ENCODE measurements at regions not wholly inside any gene's neighbourhood (a gene's known extent, or its start where the extent isn't known, plus 50 kb on each side); places are given as distances from the start of the nearest gene placed in this dataset.

DNA sequence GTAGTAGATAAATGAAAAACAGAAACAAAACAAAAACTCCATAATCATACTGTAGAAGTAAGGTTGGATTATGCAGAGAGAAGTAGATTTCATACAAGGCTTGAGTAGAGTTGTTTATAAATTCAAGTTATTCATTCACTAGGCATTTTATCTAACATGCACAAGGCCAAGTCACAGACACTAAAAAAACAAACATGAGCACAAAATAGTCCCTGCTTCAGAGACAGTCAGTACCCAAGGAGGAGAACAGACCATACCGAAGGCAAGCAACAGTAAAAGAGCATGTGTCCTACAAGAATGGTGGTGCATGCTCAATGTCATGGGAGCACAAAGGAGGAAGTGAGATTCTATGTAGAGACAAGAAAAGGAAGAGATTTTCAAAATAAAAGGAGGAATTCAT is 796.5 kb upstream of the LRRC4C start:
- Histone ChIP-seq H3K4me3 (no peak overlapping the region), H3K4me1 (no peaks in the 10 kb centered on the region), H3K27me3 (no peaks in the 10 kb centered on the region), H3K36me3 (no peaks in the 10 kb centered on the region), H3K9me3 (no peaks in the 10 kb centered on the region), H3K27ac (no peak overlapping the region)
- DNase-seq (ENCODE audit: low spot score in 2 of 2) = no peak
- 81% methylated on average over 1 of the region's 1 CpG for WGBS
- no peak for TF ChIP-seq POLR2A (IDR thresholded peaks at IDR 0.05)
- TF ChIP-seq EP300 (IDR thresholded peaks at IDR 0.05) = no peak
- TF ChIP-seq, protein P1, sequence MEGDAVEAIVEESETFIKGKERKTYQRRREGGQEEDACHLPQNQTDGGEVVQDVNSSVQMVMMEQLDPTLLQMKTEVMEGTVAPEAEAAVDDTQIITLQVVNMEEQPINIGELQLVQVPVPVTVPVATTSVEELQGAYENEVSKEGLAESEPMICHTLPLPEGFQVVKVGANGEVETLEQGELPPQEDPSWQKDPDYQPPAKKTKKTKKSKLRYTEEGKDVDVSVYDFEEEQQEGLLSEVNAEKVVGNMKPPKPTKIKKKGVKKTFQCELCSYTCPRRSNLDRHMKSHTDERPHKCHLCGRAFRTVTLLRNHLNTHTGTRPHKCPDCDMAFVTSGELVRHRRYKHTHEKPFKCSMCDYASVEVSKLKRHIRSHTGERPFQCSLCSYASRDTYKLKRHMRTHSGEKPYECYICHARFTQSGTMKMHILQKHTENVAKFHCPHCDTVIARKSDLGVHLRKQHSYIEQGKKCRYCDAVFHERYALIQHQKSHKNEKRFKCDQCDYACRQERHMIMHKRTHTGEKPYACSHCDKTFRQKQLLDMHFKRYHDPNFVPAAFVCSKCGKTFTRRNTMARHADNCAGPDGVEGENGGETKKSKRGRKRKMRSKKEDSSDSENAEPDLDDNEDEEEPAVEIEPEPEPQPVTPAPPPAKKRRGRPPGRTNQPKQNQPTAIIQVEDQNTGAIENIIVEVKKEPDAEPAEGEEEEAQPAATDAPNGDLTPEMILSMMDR (IDR thresholded peaks at IDR 0.05) = no peak
- no peak for TF ChIP-seq POLR2AphosphoS5 (IDR thresholded peaks at IDR 0.05)

DNA sequence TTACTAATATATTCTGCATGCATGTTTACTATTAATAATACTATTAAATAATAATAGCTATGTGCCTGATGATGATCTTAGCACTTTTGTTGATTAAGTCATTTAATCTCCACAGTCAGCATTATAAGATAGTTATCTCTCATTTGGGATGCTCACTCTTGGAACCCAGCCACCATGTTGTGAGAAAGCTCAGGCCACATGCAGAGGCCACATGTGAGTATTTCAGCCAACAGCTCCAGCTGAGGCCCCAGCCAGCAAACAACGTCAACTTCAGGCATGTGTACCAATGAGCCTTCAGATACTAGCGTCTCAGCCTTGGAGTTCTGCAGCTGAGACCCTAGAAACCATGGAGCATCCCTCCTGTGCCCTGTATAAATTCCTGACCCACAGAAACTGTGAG is 798.1 kb upstream of the LRRC4C start:
- H3K27me3 ChIP-seq = no peaks in the 10 kb centered on the region
- no peaks in the 10 kb centered on the region for H3K9me3 ChIP-seq
- no peak for DNase-seq (ENCODE audit: low spot score in 2 of 2)
- WGBS = 39% methylated on average over 2 of the region's 2 CpGs
- H3K4me1 ChIP-seq = no peaks in the 10 kb centered on the region
- no peak overlapping the region for H3K27ac ChIP-seq
- H3K36me3 ChIP-seq = no peaks in the 10 kb centered on the region
- no peak for TF ChIP-seq EP300 (IDR thresholded peaks at IDR 0.05)
- TF ChIP-seq, protein P1 (IDR thresholded peaks at IDR 0.05) = no peak
- no peak for TF ChIP-seq POLR2AphosphoS5 (IDR thresholded peaks at IDR 0.05)
- TF ChIP-seq POLR2A (IDR thresholded peaks at IDR 0.05) = no peak
- H3K4me3 ChIP-seq = no peak overlapping the region

DNA sequence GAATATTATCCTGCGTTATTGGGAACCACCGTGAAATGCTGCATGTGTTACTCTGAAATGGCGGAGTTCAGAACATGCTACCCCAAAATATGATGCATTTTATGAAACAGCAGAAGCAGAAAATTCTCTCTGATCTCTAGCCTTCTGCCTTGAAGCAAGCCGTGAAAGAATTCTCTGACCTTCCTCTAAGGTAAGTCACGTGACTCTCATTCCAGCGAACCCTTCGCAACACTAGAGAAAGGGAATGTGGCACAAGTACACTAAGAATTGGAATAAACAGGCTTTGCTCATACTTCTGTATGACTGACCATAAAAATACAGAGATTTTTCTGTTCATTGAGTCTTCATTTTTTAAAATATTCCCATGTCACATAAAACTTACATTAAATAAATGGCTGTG is 805.6 kb upstream of the LRRC4C start:
- WGBS = 91% methylated on average over 7 of the region's 7 CpGs
- Histone ChIP-seq H3K27ac (no peak overlapping the region), H3K9me3 (no peaks in the 10 kb centered on the region), H3K36me3 (no peaks in the 10 kb centered on the region), H3K4me3 (no peak overlapping the region), H3K27me3 (no peaks in the 10 kb centered on the region), H3K4me1 (no peaks in the 10 kb centered on the region)
- no peak for DNase-seq (ENCODE audit: low spot score in 2 of 2)
- TF ChIP-seq POLR2AphosphoS5 (IDR thresholded peaks at IDR 0.05) (no peak), POLR2A (IDR thresholded peaks at IDR 0.05) (no peak), EP300 (IDR thresholded peaks at IDR 0.05) (no peak)

DNA sequence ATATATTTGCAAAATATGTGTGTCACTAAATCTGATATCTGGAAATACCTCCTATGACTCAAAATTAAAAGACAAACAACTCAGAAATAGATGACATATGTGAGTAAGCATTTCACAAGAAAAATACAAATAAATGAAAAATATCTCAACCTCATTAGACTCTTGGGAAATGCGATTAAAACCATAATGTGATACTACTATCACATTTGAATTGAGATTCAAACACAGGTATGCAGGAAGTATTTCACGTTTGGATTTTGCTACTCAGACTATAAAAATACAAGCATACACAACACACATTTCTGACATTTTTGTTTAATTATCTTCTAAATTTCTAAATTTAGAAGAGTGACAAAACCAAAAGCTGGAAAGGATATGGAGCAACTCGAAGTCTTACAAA is 811.9 kb upstream of the LRRC4C start:
- 38% methylated on average over 3 of the region's 3 CpGs for WGBS
- H3K4me1 ChIP-seq = no peaks in the 10 kb centered on the region
- no peaks in the 10 kb centered on the region for H3K36me3 ChIP-seq
- peaks cover 14% of the 10 kb centered on the region for H3K9me3 ChIP-seq
- H3K27ac ChIP-seq = no peak overlapping the region
- no peak for TF ChIP-seq EP300 (IDR thresholded peaks at IDR 0.05)
- TF ChIP-seq, protein P1 (IDR thresholded peaks at IDR 0.05) = no peak
- DNase-seq (ENCODE audit: low spot score in 2 of 2) = no peak
- H3K27me3 ChIP-seq = no peaks in the 10 kb centered on the region
- H3K4me3 ChIP-seq = no peak overlapping the region

DNA sequence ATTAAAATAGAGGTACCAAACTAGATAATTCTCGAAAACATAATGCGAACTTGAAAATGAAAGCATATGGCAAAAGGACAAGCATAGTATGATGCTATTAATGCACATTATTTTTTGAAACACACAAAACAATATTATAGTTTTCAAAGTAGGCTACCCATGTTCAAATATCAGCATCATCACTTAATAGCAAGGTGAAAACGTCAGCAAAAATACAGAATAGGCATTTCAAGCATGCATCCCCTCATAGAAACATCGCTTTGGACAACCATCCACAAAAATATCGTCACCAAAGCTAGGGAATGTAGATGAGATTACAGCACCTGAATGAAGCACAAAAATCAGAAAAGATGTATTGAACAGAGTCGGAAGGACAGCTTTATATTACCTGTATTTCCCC is 814.5 kb upstream of the LRRC4C start:
- DNase-seq (ENCODE audit: low spot score in 2 of 2) = no peak
- H3K27me3 ChIP-seq = no peaks in the 10 kb centered on the region
- WGBS = 91% methylated on average over 6 of the region's 6 CpGs
- H3K4me1 ChIP-seq = no peaks in the 10 kb centered on the region
- H3K27ac ChIP-seq = no peak overlapping the region
- H3K4me3 ChIP-seq = no peak overlapping the region
- no peaks in the 10 kb centered on the region for H3K36me3 ChIP-seq
- TF ChIP-seq, protein P1 (IDR thresholded peaks at IDR 0.05) = no peak
- TF ChIP-seq POLR2A (IDR thresholded peaks at IDR 0.05) (no peak), POLR2AphosphoS5 (IDR thresholded peaks at IDR 0.05) (no peak), EP300 (IDR thresholded peaks at IDR 0.05) (no peak)
- peaks cover 14% of the 10 kb centered on the region for H3K9me3 ChIP-seq

DNA sequence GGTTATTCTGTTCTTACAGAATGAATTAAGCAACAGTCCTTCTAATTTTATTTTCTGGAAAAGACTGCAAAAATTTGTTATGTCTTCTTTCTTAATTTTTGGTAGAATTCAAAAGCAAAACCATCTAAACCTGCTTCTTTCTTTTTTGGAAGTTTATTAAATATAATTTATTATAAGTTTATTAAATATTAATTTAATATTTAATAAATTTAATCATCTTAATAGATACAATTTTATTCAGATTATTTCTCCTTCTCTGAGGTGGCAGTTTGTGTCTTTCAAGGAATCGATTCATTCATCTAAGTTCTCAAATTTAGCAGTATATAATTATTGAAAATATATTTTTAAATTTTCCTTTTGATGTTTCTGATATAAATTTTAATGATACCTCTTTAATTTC is 837.5 kb upstream of the LRRC4C start:
- H3K9me3 ChIP-seq = no peaks in the 10 kb centered on the region
- no peak overlapping the region for H3K27ac ChIP-seq
- TF ChIP-seq EP300 (IDR thresholded peaks at IDR 0.05) (no peak), POLR2A (IDR thresholded peaks at IDR 0.05) (no peak), POLR2AphosphoS5 (IDR thresholded peaks at IDR 0.05) (no peak)
- TF ChIP-seq, protein P1 (IDR thresholded peaks at IDR 0.05) = no peak
- 89% methylated on average over 1 of the region's 1 CpG for WGBS
- DNase-seq (ENCODE audit: low spot score in 2 of 2) = no peak
- H3K4me1 ChIP-seq = no peaks in the 10 kb centered on the region
- H3K4me3 ChIP-seq = no peak overlapping the region
- H3K36me3 ChIP-seq = no peaks in the 10 kb centered on the region
- H3K27me3 ChIP-seq = no peaks in the 10 kb centered on the region

Data from suprapubic skin (tissue), 4 donors.